Left ventricle myocardium inferior (tissue), 1 donor: ENCODE measurements at regions not wholly inside any gene's neighbourhood (a gene's known extent, or its start where the extent isn't known, plus 50 kb on each side); places are given as distances from the start of the nearest gene placed in this dataset.

Experiments
- DNase-seq: peaks from one replicate; pipeline ENCODE4 v3.0.0-alpha.2; 2020
- H3K27ac ChIP-seq: fragments of 200-600 bp; replicated peaks from 2 replicates; pipeline ENCODE4 v1.8.0; 2021
- H3K27me3 ChIP-seq: fragments of 200-600 bp; 2 replicates; pipeline ENCODE4 v1.8.0; 2021; ENCODE audit warnings: low read depth
- H3K36me3 ChIP-seq: fragments of 200-600 bp; 2 replicates; pipeline ENCODE4 v1.8.0; 2021
- H3K4me1 ChIP-seq: fragments of 200-600 bp; 2 replicates; pipeline ENCODE4 v1.8.0; 2021
- H3K4me3 ChIP-seq: fragments of 200-600 bp; 2 replicates; pipeline ENCODE4 v1.8.0; 2021; ENCODE audit warnings: mild to moderate bottlenecking, moderate library complexity
- H3K9me3 ChIP-seq: fragments of 200-600 bp; replicated peaks from 2 replicates; pipeline ENCODE4 v1.8.0; 2021
- CTCF ChIP-seq: fragments of 200-600 bp; IDR thresholded peaks from 2 replicates; pipeline ENCODE4 v1.8.0; 2021; ENCODE audit warnings: antibody characterized with exemption, mild to moderate bottlenecking, borderline replicate concordance
- intact Hi-C: fragments of 100-400 bp; cut with micrococcal nuclease; formaldehyde crosslinking; loops from one replicate; pipeline ENCODE4 v1.11.0; 2022
- donor health status: DM: no; HTN: yes; CAD: no; lungs with severe emphysema.

DNA sequence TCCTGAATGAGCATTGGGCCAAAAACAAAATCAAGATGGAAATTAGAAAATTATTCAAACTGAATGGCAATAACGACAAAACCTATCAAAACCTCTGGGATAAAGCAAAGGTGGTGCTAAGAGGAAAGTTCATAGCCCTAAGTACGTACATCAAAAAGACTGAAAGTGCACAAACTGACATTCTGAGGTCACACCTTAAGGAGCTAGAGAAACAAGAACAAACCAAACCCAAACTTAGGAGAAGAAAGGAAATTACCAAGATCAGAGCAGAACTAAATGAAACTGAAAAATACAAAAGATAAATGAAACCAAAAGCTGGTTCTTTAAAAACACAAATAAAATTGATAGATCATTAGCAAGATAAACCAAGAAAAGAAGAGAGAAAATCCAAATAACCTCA is 1543.5 kb upstream of the ACVR2A start:
- no peak for DNase-seq
- Histone ChIP-seq H3K36me3 (no peaks in the 10 kb centered on the region), H3K4me3 (no peak overlapping the region), H3K9me3 (peaks cover 58% of the 10 kb centered on the region), H3K4me1 (no peaks in the 10 kb centered on the region), H3K27ac (no peak overlapping the region), H3K27me3 (no peaks in the 10 kb centered on the region)
- intact Hi-C loops, result no loop called here
- TF ChIP-seq CTCF, result no peak

DNA sequence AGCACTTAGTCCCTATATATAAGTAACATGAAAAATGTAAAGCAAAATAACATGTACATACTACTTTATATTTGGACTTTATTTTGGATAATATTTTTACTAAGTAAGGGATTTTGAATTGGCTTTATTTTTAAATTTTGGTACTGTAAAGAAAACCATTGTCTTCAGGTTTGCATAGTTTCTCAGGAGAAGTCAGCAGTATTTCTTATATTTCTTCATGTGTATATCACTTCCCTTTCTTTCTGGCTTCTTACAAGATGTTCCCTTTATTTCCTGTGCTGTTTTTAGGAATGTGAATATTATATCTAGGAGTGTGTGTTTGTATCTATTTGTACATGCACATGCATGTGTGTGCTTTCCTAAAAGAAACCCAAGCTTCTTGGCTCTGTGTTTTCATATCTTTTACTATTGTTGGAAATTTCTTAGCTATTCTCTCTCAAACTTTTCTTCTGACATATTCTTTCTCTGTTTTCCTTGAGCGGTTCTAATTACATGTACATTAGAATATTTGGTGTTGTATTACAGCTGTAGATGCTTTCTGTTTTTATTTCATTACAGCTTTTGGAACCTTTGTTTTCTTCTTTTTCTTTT is 1549.7 kb upstream of the ACVR2A start:
- H3K36me3 ChIP-seq, result no peaks in the 10 kb centered on the region
- H3K4me1 ChIP-seq, result no peaks in the 10 kb centered on the region
- peaks cover 65% of the 10 kb centered on the region for H3K9me3 ChIP-seq
- H3K4me3 ChIP-seq, result no peak overlapping the region
- DNase-seq, result no peak
- no peak for TF ChIP-seq CTCF
- no peaks in the 10 kb centered on the region for H3K27me3 ChIP-seq
- no peak overlapping the region for H3K27ac ChIP-seq
- intact Hi-C loops, result no loop called here

DNA sequence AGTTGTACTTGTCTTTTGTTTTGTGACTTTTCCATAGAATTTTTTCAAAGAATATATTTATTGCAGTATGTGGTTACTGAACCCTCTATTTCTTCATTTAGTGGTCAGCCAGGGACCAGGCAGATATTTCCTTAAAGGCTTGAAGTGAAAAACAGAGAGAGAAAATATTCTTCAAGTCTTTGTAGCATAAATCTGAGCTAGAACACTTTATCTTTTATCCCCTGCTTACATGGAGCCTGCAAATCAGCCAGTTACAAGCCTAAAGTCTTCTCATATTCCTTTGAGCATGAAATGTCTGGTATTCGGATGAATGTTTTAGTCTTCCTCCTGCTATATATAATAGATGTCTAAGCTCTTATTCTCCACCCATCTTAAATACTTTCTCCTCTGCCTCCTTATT is 1557.5 kb upstream of the ACVR2A start:
- Histone ChIP-seq H3K27me3 (no peaks in the 10 kb centered on the region), H3K4me3 (no peak overlapping the region), H3K36me3 (no peaks in the 10 kb centered on the region), H3K27ac (no peak overlapping the region), H3K4me1 (no peaks in the 10 kb centered on the region), H3K9me3 (peaks cover 51% of the 10 kb centered on the region)
- intact Hi-C loops, result no loop called here
- DNase-seq, result no peak
- no peak for TF ChIP-seq CTCF

DNA sequence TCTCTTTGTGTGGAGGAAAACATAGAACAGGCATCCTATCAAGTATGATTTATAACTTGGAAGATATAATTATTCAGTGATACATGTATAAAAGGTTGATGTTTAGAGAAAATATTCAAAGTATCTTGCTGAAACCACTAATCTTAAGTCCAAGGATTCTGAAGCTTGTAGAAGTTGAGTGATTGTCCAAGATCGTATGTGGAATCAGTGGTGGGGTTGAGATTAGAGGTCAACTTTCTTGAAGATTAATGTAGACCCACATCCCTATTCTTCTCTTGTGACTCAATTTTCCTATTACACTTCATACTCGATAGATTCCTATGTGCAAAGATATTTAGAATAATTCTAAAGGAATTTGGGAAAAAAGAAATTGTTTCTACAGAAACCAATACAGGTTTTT is 1565.9 kb upstream of the ACVR2A start:
- Histone ChIP-seq H3K27me3 (no peaks in the 10 kb centered on the region), H3K27ac (no peak overlapping the region), H3K4me1 (no peaks in the 10 kb centered on the region), H3K4me3 (no peak overlapping the region), H3K9me3 (no peaks in the 10 kb centered on the region), H3K36me3 (no peaks in the 10 kb centered on the region)
- no peak for TF ChIP-seq CTCF
- DNase-seq, result no peak
- intact Hi-C loops, result no loop called here

DNA sequence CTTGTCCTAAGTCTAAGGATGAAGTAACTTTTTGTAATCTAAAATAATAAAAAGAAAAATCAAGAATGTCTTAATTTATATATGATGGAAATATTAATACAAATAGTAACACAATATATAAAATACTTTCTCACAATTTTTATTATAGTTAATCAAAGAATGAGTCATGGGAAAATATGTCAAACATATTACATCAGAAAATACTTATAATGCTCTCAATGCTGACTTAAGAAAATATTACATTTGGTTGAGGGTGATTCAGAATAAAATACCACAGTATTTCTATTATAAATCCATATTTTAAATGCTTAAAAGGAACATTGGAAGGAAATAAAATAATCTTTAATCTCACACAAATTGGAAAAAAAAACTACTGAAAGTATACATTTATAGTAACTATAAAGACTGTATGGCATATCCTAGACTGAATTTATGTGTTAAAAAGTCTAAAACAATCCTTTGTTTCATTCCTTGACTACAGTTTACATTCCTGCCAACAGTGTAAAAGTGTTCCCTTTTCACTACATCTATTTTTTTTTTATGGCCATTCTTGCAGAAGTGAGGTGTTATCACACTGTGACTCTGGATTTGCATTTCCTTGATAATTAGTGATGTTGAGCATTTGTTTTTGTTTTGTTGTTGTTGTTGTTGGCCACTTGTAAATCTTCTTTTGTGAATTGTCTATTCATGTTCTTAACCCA is 1573.5 kb upstream of the ACVR2A start:
- H3K27me3 ChIP-seq, result no peaks in the 10 kb centered on the region
- H3K36me3 ChIP-seq, result no peaks in the 10 kb centered on the region
- intact Hi-C loops, result no loop called here
- H3K4me1 ChIP-seq, result no peaks in the 10 kb centered on the region
- H3K4me3 ChIP-seq, result no peak overlapping the region
- H3K9me3 ChIP-seq, result no peaks in the 10 kb centered on the region
- no peak for TF ChIP-seq CTCF
- no peak overlapping the region for H3K27ac ChIP-seq
- DNase-seq, result no peak
